GM12873 (cell line): ENCODE measurements at regions not wholly inside any gene's neighbourhood (a gene's known extent, or its start where the extent isn't known, plus 50 kb on each side); places are given as distances from the start of the nearest gene placed in this dataset.

ENCODE experiments used
- TF ChIP-seq, protein P1 (sequence below): IDR thresholded peaks from 2 replicates; pipeline ENCODE4 v1.5.1; 2012; ENCODE audit warnings: low read depth, mild to moderate bottlenecking, moderate library complexity, low read length, control low read depth; ENCODE audit not compliant: insufficient read depth; ENCODE audit errors: missing control alignments

DNA sequence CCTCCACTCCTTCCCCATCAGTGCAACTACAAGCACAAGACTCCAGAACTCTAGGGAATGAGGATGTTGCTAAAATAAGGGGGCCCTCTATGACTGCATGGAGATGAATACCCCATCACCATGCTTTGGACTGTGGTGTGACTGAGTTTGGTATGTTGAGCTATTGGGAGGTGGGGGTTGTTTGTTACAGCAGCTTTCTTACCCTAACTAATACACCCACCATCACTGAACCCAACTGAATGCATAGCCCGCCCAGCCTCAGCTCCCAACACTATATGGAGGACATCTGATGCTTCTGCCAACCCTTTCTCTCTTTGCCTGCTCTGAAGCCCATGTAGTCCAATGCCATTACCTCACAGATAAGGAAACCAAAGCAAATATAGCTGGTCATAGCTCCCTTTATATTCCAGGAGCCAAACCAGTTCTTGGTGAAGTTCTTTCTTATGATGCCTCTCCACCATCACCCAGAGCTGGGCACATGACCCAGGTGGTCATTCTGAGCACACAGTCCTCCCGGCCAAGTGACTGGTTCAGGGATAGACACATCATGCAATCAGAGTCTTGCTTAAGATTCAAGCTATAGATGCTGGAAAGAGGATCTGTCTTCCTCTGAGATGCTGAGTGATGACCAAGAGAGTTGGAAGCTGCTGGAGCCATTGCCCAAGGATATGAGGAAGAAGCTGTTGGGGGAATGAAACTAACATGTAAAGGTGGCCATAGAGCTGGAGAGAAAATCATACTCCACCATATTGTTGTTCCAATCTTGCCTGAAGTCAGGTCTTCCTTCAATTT is 155.6 kb upstream of the HAAO start:
- TF ChIP-seq, protein P1, sequence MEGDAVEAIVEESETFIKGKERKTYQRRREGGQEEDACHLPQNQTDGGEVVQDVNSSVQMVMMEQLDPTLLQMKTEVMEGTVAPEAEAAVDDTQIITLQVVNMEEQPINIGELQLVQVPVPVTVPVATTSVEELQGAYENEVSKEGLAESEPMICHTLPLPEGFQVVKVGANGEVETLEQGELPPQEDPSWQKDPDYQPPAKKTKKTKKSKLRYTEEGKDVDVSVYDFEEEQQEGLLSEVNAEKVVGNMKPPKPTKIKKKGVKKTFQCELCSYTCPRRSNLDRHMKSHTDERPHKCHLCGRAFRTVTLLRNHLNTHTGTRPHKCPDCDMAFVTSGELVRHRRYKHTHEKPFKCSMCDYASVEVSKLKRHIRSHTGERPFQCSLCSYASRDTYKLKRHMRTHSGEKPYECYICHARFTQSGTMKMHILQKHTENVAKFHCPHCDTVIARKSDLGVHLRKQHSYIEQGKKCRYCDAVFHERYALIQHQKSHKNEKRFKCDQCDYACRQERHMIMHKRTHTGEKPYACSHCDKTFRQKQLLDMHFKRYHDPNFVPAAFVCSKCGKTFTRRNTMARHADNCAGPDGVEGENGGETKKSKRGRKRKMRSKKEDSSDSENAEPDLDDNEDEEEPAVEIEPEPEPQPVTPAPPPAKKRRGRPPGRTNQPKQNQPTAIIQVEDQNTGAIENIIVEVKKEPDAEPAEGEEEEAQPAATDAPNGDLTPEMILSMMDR, result no peak

DNA sequence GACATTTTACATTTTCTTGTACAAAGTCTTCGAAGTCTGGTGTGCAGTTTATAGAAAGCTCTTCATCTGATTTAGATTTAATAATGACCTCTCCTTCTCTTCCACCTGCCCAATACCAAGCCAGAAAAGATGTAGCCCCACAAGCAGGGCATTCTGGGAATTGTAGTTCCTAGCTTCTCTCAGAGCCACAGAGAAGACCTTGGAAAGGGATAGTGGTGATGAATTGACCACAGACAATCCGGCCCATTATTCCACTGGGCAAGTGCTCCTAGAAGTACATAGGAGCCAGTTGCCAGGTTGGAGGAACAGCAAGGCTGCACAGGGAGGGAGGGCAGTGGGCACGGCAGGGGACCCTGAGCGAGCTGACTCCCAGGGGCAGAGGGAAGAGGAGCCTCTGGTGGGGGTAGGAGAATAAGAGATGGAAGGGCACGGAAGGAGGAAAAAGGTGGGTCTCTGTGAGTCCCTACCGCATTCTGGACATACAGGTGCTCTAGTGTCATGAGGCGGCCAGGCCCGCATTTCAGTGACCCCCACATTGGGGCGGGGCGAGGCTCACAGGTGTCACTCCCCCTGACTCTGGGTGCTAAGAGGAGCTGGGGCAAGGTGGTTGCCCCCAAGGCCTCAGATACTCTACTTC is 152.5 kb upstream of the HAAO start:
- TF ChIP-seq, protein P1, result no peak

DNA sequence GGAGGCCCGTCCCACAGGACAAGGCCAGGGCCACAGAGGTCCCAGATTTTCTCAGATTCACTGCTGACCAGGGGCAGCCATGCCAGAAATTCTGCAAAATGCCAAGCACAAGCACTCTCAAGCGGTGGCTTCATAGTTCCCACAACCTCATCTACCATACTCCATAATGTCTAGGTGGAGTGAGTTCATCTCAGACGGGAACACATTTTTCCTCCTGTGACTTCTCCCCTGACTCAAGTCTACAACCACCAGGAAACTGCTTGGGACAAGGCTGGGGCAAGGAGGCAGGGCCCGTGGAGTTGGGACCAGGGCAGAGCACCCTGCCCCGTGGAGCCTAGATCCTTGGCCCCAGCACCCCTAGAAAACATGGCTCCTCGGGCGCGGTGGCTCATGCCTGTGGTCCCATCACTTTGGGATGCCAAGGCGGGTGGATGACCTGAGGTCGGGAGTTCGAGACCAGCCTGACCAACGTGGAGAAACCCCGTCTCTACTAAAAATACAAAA is 150.7 kb upstream of the HAAO start:
- TF ChIP-seq, protein P1, result no peak

DNA sequence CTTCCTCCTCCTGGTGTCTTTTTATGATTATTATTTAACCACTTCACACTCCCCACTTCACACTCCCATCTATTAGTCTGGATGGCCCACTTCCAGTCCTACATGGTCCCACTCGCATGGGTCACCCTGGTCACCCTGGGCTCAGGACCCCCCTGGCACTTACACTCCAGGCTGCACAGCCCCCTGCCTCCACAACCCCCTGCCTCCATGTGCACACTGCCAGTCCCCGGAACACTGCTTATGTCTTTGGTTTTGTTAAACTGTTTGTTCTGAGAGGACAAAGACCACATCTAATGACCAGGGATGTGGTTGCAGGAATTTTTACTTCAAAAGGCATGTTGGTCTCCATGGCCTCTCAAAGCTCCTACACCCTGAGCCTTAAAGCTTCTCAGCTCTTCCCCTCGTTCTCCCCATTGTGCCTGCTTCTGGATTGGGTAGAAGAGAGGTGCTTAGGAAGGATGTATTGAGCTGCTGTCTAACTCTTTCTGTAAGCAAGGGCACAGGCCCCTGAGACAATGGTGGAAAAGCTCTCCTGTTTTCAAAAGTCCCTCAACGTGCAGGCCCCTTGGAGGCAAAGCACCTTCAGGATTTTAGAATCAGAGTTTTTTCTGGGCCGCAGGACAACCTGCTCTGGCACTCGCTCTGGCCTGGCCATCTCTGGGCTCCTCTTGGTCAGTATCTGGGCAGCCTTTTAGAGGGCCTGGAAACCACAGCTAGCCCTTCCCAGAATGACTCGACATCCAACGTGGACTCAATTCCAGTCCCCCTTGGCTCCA is 150.0 kb upstream of the HAAO start:
- TF ChIP-seq, protein P1, result no peak

DNA sequence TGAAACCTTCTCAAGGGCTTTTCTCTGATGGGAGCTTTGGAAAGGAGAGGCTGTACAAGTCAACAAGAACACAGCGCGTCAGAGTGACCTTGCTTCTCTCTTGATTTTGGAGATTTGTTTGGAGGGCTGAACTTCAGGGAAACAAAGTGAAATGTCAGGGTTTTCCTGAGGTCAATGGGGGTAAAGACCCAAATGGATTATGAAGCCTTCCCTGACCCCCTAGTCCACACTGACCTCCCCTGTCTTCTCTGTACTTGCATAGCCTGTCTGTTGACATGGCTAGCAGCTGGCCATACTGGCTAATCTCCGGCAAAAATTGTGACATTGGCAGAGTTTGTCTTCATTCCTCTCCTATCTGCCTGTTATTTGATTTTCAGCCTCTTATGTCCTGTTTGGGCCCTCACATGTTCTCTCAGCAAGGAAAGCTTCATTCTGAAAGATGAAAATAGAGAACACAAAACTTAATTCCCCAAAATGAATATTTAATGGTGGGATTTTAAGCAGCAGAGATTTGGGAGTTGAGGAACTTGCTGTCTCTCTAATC is 149.3 kb upstream of the HAAO start:
- TF ChIP-seq, protein P1, result no peak

DNA sequence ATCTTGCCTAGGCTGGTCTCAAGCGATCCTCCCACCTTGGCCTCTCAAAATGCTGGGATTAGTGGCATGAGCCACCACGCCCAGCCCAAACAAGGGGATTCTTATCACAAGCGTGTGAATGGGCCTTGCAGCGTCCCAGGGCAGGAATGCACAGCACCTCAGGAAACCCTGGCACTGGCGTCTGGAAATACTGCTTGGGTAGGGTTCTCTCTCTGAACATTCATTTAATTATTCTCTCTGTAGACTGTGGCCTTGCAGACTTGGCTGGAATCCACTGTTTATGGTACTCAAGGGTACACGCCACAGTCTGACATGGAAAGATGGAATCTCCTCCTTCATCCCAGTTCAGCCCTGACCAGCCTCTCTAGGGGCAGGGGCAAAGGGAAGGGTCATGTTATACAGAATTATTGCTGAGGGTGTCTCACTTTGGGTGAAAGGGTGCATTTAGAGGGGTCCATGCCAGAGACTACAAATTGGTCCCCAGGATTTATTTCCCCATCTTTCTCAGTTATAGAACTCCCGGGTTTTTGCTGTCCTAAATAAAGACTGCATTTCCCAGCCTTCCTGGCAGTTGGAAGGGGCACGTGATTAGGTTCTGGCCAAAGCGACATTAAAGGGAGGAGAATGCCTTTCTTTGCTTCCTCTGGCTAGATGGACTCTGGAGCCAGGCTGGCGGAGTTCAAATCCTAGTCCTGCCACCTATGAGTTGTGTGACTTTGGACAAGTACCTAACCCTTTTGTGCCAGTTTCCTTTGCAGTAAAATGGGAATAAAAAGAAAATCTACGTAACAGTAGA is 147.2 kb upstream of the HAAO start:
- TF ChIP-seq, protein P1, result no peak
